Calu3 (cell line): ENCODE measurements at regions not wholly inside any gene's neighbourhood (a gene's known extent, or its start where the extent isn't known, plus 50 kb on each side); places are given as distances from the start of the nearest gene placed in this dataset.
A peak's percentile ranks its signal among the peaks of the same experiment; 100 is the strongest.

Source experiments
- BruUV-seq: library from RNA; stranded (reverse); fragments of 400-500 nt; replicated peaks from 2 replicates; lab custom pipeline; 2021; lab: Mats Ljungman, UMichigan
- CTCF ChIA-PET: fragments of 300-600 bp; sonication (Branson Sonifier 250); formaldehyde crosslinking; loops from one replicate; lab custom pipeline; 2022; ENCODE audit warnings: antibody characterized with exemption; lab: Charles Lee
- DNase-seq: peaks from one replicate; pipeline ENCODE4 v3.0.0; 2022
- H3K27ac Mint-ChIP-seq: one replicate; pipeline ENCODE4 v1.8.0; 2022; ENCODE audit warnings: mixed read lengths; ENCODE audit not compliant: unreplicated experiment
- H3K27me3 Mint-ChIP-seq: one replicate; pipeline ENCODE4 v1.8.0; 2022; ENCODE audit warnings: mixed read lengths; ENCODE audit not compliant: unreplicated experiment
- H3K36me3 Mint-ChIP-seq: one replicate; pipeline ENCODE4 v1.8.0; 2022; ENCODE audit warnings: mild to moderate bottlenecking, moderate library complexity, mixed read lengths; ENCODE audit not compliant: insufficient read depth, unreplicated experiment
- H3K4me1 Mint-ChIP-seq: one replicate; pipeline ENCODE4 v1.8.0; 2022; ENCODE audit warnings: mild to moderate bottlenecking, low read depth, mixed read lengths; ENCODE audit not compliant: unreplicated experiment
- H3K4me3 Mint-ChIP-seq: one replicate; pipeline ENCODE4 v1.8.0; 2022; ENCODE audit warnings: mild to moderate bottlenecking, low read depth, moderate library complexity, mixed read lengths; ENCODE audit not compliant: unreplicated experiment
- H3K9me3 Mint-ChIP-seq: one replicate; pipeline ENCODE4 v1.8.0; 2022; ENCODE audit warnings: low read depth, mixed read lengths; ENCODE audit not compliant: unreplicated experiment
- intact Hi-C: fragments of 100-400 bp; cut with micrococcal nuclease; formaldehyde crosslinking; loops from one replicate; pipeline ENCODE4 v1.10.0; 2022; ENCODE audit not compliant: unreplicated experiment
- TF ChIP-seq, protein P1 (sequence below): fragments of 200-600 bp; IDR thresholded peaks from one replicate; pipeline ENCODE4 v1.8.0; 2022; ENCODE audit warnings: antibody characterized with exemption; ENCODE audit not compliant: unreplicated experiment

DNA sequence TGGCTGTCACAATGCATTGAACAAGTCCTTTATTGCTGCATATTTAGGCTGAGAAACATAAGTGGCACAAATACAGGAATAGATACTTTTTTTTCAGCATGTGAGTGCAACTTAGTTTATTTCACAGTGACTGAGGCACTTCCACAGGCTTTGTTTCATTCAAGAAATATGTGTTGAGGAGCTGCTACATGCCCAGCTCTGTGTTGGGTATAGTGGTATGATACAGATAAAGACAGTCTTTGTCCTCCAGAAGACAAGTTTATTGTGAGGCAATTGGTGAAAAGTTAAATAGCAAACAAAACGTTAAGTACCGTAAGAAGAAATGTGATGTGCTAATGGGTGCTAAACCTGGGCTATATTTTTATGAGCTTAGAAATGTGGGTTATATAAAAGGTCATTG, 186.4 kb downstream of the SPRY1 start:
- H3K4me3 Mint-ChIP-seq: no peak overlapping the region
- no peaks in the 10 kb centered on the region for H3K27me3 Mint-ChIP-seq
- intact Hi-C loops: no loop called here
- H3K27ac Mint-ChIP-seq: no peak overlapping the region
- peaks cover 2% of the 10 kb centered on the region for H3K4me1 Mint-ChIP-seq
- H3K9me3 Mint-ChIP-seq: no peaks in the 10 kb centered on the region
- DNase-seq: no peak
- CTCF ChIA-PET: interaction anchor here (0.7 kb wide), 1 partner anchor 18 kb away, joined by 3 read pairs; no protein-coding TSS in a partner anchor
- TF ChIP-seq, protein P1, sequence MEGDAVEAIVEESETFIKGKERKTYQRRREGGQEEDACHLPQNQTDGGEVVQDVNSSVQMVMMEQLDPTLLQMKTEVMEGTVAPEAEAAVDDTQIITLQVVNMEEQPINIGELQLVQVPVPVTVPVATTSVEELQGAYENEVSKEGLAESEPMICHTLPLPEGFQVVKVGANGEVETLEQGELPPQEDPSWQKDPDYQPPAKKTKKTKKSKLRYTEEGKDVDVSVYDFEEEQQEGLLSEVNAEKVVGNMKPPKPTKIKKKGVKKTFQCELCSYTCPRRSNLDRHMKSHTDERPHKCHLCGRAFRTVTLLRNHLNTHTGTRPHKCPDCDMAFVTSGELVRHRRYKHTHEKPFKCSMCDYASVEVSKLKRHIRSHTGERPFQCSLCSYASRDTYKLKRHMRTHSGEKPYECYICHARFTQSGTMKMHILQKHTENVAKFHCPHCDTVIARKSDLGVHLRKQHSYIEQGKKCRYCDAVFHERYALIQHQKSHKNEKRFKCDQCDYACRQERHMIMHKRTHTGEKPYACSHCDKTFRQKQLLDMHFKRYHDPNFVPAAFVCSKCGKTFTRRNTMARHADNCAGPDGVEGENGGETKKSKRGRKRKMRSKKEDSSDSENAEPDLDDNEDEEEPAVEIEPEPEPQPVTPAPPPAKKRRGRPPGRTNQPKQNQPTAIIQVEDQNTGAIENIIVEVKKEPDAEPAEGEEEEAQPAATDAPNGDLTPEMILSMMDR: no peak
- H3K36me3 Mint-ChIP-seq: peaks cover 8% of the 10 kb centered on the region
- BruUV-seq: no TSS peak

DNA sequence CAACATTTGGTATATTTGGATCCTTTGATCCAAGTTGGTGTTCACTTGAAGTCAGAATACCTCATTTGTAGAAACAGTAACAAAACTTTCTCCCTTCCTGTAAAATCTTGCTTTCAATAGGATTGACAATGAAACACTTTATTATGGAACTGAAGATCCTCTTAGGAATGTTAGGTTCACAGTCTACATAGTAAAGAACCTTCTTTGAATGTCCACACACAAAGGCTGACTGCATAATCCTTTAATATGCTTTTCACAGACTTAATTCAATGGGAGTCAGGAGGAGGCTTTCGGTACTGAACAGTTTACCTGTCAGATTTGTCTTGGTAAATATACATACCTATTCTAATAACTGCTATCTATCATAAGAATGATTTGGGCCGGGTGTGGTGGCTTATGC, 188.5 kb downstream of the SPRY1 start:
- H3K27ac Mint-ChIP-seq: no peak overlapping the region
- no peaks in the 10 kb centered on the region for H3K27me3 Mint-ChIP-seq
- peaks cover 19% of the 10 kb centered on the region for H3K4me1 Mint-ChIP-seq
- BruUV-seq: no TSS peak
- intact Hi-C loops: loop anchor here (5.0 kb wide), 1 partner anchor 67 kb away; no protein-coding TSS in a partner anchor
- TF ChIP-seq, protein P1: no peak
- no peaks in the 10 kb centered on the region for H3K9me3 Mint-ChIP-seq
- no peak overlapping the region for H3K4me3 Mint-ChIP-seq
- CTCF ChIA-PET: interaction anchor here (0.7 kb wide), 1 partner anchor 27 kb away, joined by 3 read pairs; no protein-coding TSS in a partner anchor
- peaks cover 12% of the 10 kb centered on the region for H3K36me3 Mint-ChIP-seq
- no peak for DNase-seq

DNA sequence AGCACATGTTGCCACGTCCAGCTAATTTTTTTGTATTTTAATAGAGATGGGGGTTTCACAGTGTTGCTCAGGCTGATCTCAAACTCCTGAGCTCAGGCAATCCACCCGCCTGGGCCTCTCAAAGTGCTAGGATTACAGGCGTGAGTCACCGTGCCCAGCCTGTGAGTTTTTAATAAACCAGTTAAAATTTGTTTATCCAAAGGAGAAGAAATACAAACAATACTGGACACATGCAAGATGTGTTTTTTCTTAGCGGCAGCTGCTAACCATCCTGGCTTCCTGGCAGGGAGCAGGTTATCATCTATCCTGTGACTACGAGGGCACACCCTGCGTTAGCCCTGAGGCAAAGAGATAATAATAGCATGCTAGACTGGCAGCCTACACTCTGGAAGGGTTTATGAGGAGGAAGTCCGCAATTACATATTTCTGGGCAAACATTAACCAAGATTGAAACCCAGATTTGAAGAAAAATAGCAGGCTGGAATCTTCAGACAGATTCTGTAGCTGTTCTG, 191.4 kb downstream of the SPRY1 start:
- peaks cover 12% of the 10 kb centered on the region for H3K36me3 Mint-ChIP-seq
- no TSS peak for BruUV-seq
- TF ChIP-seq, protein P1: no peak
- no peaks in the 10 kb centered on the region for H3K9me3 Mint-ChIP-seq
- CTCF ChIA-PET: interaction anchor here (0.6 to 2.0 kb wide), 8 partner anchors 12 to 191 kb away, joined by 3 to 7 read pairs (median 5); partner anchors contain the start of gene SPRY1
- H3K27ac Mint-ChIP-seq: peak overlapping the region; percentile 98
- no peaks in the 10 kb centered on the region for H3K27me3 Mint-ChIP-seq
- H3K4me1 Mint-ChIP-seq: peaks cover 26% of the 10 kb centered on the region
- peak overlapping the region; percentile 57 for H3K4me3 Mint-ChIP-seq
- peak; percentile 79 for DNase-seq
- intact Hi-C loops: loop anchor here (1.0 to 5.0 kb wide), 4 partner anchors 12 to 64 kb away; no protein-coding TSS in a partner anchor

DNA sequence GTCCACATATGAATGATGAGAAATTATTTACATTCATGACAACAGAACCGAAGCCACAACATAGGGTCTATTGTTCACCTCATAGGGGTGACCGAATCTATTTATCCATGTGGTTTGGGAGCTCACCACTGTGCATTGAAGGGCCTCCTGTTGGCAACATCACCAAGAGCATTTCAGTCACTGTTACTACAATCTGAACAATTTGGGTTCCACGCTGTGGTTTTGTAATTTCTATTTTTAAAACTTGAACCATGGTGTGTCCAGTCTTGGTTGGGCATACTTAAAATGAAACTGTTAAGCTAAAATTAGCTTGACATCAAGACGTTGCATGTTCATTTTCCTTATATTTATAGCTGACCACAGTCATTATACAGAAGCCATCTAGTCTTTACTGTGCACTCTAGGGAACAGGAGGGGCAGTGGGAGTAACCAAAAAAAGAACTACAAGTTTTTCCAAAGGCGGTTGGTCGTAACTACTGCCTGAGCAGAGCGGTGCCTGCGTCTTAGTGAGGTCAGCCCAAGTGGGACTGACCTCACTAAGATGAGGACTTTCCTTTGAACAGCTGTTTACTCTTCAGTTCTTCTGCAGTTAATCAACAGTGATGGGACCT, 192.1 kb downstream of the SPRY1 start:
- H3K4me3 Mint-ChIP-seq: peak overlapping the region; percentile 57
- no peaks in the 10 kb centered on the region for H3K9me3 Mint-ChIP-seq
- BruUV-seq: TSS peak; percentile 77
- CTCF ChIA-PET: interaction anchor here (0.6 to 2.0 kb wide), 8 partner anchors 11 to 192 kb away, joined by 3 to 7 read pairs (median 5); partner anchors contain the start of gene SPRY1
- intact Hi-C loops: loop anchor here (1.0 to 5.0 kb wide), 4 partner anchors 12 to 64 kb away; no protein-coding TSS in a partner anchor
- TF ChIP-seq, protein P1: no peak
- DNase-seq: peak; percentile 47
- H3K4me1 Mint-ChIP-seq: peaks cover 33% of the 10 kb centered on the region
- peak overlapping the region; percentile 98 for H3K27ac Mint-ChIP-seq
- peaks cover 12% of the 10 kb centered on the region for H3K36me3 Mint-ChIP-seq
- no peaks in the 10 kb centered on the region for H3K27me3 Mint-ChIP-seq
